Astrocyte (in vitro differentiated cells and primary cell): ENCODE measurements at regions not wholly inside any gene's neighbourhood (a gene's known extent, or its start where the extent isn't known, plus 50 kb on each side); places are given as distances from the start of the nearest gene placed in this dataset.

ENCODE experiments used
- CTCF ChIP-seq: IDR thresholded peaks from 2 replicates; pipeline ENCODE4 v1.5.1; 2011; ENCODE audit warnings: low read depth, mild to moderate bottlenecking, inconsistent platforms, low read length, moderate library complexity; ENCODE audit not compliant: insufficient read depth
- EZH2 ChIP-seq: IDR thresholded peaks from 2 replicates; pipeline ENCODE4 v1.6.1; 2012; ENCODE audit warnings: mild to moderate bottlenecking, low read length, inconsistent platforms; ENCODE audit not compliant: insufficient read depth

- TF ChIP-seq CTCF (no peak), EZH2 (no peak)
These were observed 626.6 kb downstream of the MID1IP1 start for GRCh38 chrX:39427906-39428305.
